Fibroblast of lung (primary cell): ENCODE measurements at regions not wholly inside any gene's neighbourhood (a gene's known extent, or its start where the extent isn't known, plus 50 kb on each side); places are given as distances from the start of the nearest gene placed in this dataset.

Experiments
- EZH2 ChIP-seq: IDR thresholded peaks from 2 replicates; pipeline ENCODE4 v1.5.1; 2012; ENCODE audit warnings: low read length, control low read depth, mild to moderate bottlenecking; ENCODE audit errors: missing control alignments
- TF ChIP-seq, protein P1 (sequence below), 2 donors: IDR thresholded peaks in 1 of 2; conservative IDR thresholded peaks in 1 of 2; 1 replicate in 1 of 2; 2 replicates in 1 of 2; pipeline ENCODE4 v1.5.1; 2011 to 2012; ENCODE audit warnings: low read length in 2 of 2, control low read depth in 1 of 2, inconsistent platforms in 1 of 2, low read depth in 1 of 2, mild to moderate bottlenecking in 1 of 2

DNA sequence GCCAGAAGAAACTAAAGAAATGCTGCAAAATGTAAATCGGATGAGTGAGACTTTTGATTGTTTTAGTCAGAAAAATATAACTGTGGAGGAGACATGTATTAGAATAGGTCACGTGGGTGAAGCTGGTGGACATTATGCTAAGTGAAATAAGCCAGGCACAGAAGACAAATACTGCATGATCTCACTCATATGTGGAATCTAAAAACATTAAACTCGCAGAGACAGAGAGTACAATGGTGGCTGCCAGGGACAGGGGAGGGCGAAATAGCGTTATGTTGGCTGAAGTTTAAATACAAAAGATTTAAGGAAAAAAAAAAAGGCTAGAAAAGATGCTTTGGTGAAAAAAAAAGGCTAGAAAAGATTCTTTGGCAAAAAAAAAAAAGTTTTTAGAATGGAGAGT, 63.5 kb upstream of the HDDC2 start:
- TF ChIP-seq, protein P1, sequence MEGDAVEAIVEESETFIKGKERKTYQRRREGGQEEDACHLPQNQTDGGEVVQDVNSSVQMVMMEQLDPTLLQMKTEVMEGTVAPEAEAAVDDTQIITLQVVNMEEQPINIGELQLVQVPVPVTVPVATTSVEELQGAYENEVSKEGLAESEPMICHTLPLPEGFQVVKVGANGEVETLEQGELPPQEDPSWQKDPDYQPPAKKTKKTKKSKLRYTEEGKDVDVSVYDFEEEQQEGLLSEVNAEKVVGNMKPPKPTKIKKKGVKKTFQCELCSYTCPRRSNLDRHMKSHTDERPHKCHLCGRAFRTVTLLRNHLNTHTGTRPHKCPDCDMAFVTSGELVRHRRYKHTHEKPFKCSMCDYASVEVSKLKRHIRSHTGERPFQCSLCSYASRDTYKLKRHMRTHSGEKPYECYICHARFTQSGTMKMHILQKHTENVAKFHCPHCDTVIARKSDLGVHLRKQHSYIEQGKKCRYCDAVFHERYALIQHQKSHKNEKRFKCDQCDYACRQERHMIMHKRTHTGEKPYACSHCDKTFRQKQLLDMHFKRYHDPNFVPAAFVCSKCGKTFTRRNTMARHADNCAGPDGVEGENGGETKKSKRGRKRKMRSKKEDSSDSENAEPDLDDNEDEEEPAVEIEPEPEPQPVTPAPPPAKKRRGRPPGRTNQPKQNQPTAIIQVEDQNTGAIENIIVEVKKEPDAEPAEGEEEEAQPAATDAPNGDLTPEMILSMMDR (conservative IDR thresholded peaks at IDR 0.05 in 1 of 2, IDR thresholded peaks at IDR 0.05 in 1 of 2; ENCODE audit: low read depth in 1 of 2, low read length in 2 of 2) = no peak
- TF ChIP-seq EZH2 = no peak
